ENCODE measurements at regions not wholly inside any gene's neighbourhood (a gene's known extent, or its start where the extent isn't known, plus 50 kb on each side); places are given as distances from the start of the nearest gene placed in this dataset.
A peak's percentile ranks its signal among the peaks of the same experiment; 100 is the strongest.

- no peak overlapping the region for H3K4me3 ChIP-seq (ENCODE audit: insufficient read depth, low read length)
- no peak overlapping the region for H2AFZ ChIP-seq (ENCODE audit: low read length)
- no peaks in the 10 kb centered on the region for H3K79me2 ChIP-seq (ENCODE audit: insufficient read depth, low read length)
- no peak overlapping the region for H3K27ac ChIP-seq (ENCODE audit: low read depth, low read length)
- H3K4me2 ChIP-seq (ENCODE audit: insufficient read depth, low read length): no peak overlapping the region
- no peak for DNase-seq (ENCODE audit: insufficient read length, low spot score, missing footprints)
- H4K20me1 ChIP-seq (ENCODE audit: insufficient read depth, low read length): no peaks in the 10 kb centered on the region
- no peaks in the 10 kb centered on the region for H3K9me3 ChIP-seq (ENCODE audit: low read depth, low read length)
- H3K36me3 ChIP-seq (ENCODE audit: insufficient read depth, low read length): no peaks in the 10 kb centered on the region
- no peak for TF ChIP-seq CTCF (IDR thresholded peaks at IDR 0.05; ENCODE audit: extremely low read depth, low read depth, low read length)
- H3K4me1 ChIP-seq (ENCODE audit: insufficient read depth, low read length): no peaks in the 10 kb centered on the region
- no peaks in the 10 kb centered on the region for H3K27me3 ChIP-seq (ENCODE audit: insufficient read depth, low read length)
These were observed 128.0 kb downstream of the KIF20B start for GRCh38 chr10:89829262-89829886.

- H3K4me1 ChIP-seq (ENCODE audit: insufficient read depth, low read length): no peaks in the 10 kb centered on the region
- H4K20me1 ChIP-seq (ENCODE audit: insufficient read depth, low read length): no peaks in the 10 kb centered on the region
- TF ChIP-seq CTCF (IDR thresholded peaks at IDR 0.05; ENCODE audit: extremely low read depth, low read depth, low read length): no peak
- no peak overlapping the region for H3K4me2 ChIP-seq (ENCODE audit: insufficient read depth, low read length)
- H3K27me3 ChIP-seq (ENCODE audit: insufficient read depth, low read length): no peaks in the 10 kb centered on the region
- no peak overlapping the region for H3K27ac ChIP-seq (ENCODE audit: low read depth, low read length)
- H3K79me2 ChIP-seq (ENCODE audit: insufficient read depth, low read length): no peaks in the 10 kb centered on the region
- no peak overlapping the region for H3K4me3 ChIP-seq (ENCODE audit: insufficient read depth, low read length)
- H3K36me3 ChIP-seq (ENCODE audit: insufficient read depth, low read length): no peaks in the 10 kb centered on the region
- DNase-seq (ENCODE audit: insufficient read length, low spot score, missing footprints): no peak
- H2AFZ ChIP-seq (ENCODE audit: low read length): peak overlapping the region; percentile 25
- no peaks in the 10 kb centered on the region for H3K9me3 ChIP-seq (ENCODE audit: low read depth, low read length)
These were observed 128.5 kb downstream of the KIF20B start for GRCh38 chr10:89829887-89830269.

- H4K20me1 ChIP-seq (ENCODE audit: insufficient read depth, low read length): no peaks in the 10 kb centered on the region
- no peaks in the 10 kb centered on the region for H3K9me3 ChIP-seq (ENCODE audit: low read depth, low read length)
- H2AFZ ChIP-seq (ENCODE audit: low read length): no peak overlapping the region
- H3K27me3 ChIP-seq (ENCODE audit: insufficient read depth, low read length): no peaks in the 10 kb centered on the region
- no peaks in the 10 kb centered on the region for H3K4me1 ChIP-seq (ENCODE audit: insufficient read depth, low read length)
- no peak for DNase-seq (ENCODE audit: insufficient read length, low spot score, missing footprints)
- H3K27ac ChIP-seq (ENCODE audit: low read depth, low read length): no peak overlapping the region
- no peak overlapping the region for H3K4me3 ChIP-seq (ENCODE audit: insufficient read depth, low read length)
- no peak for TF ChIP-seq CTCF (IDR thresholded peaks at IDR 0.05; ENCODE audit: extremely low read depth, low read depth, low read length)
- no peaks in the 10 kb centered on the region for H3K79me2 ChIP-seq (ENCODE audit: insufficient read depth, low read length)
- H3K4me2 ChIP-seq (ENCODE audit: insufficient read depth, low read length): no peak overlapping the region
- no peaks in the 10 kb centered on the region for H3K36me3 ChIP-seq (ENCODE audit: insufficient read depth, low read length)
These were observed 129.2 kb downstream of the KIF20B start for GRCh38 chr10:89830624-89831023.

GRCh38 chr10:89836840-89837164 lies 135.4 kb downstream of the KIF20B start:
- H2AFZ ChIP-seq (ENCODE audit: low read length): peak overlapping the region; percentile 90
- H3K4me2 ChIP-seq (ENCODE audit: insufficient read depth, low read length): peak overlapping the region; percentile 90
- H4K20me1 ChIP-seq (ENCODE audit: insufficient read depth, low read length): no peaks in the 10 kb centered on the region
- H3K79me2 ChIP-seq (ENCODE audit: insufficient read depth, low read length): no peaks in the 10 kb centered on the region
- TF ChIP-seq CTCF (IDR thresholded peaks at IDR 0.05; ENCODE audit: extremely low read depth, low read depth, low read length): no peak
- peak; percentile 22 for DNase-seq (ENCODE audit: insufficient read length, low spot score, missing footprints)
- H3K4me3 ChIP-seq (ENCODE audit: insufficient read depth, low read length): peak overlapping the region; percentile 76
- no peaks in the 10 kb centered on the region for H3K4me1 ChIP-seq (ENCODE audit: insufficient read depth, low read length)
- H3K9me3 ChIP-seq (ENCODE audit: low read depth, low read length): no peaks in the 10 kb centered on the region
- no peaks in the 10 kb centered on the region for H3K36me3 ChIP-seq (ENCODE audit: insufficient read depth, low read length)
- peaks cover 10% of the 10 kb centered on the region for H3K27me3 ChIP-seq (ENCODE audit: insufficient read depth, low read length)
- H3K27ac ChIP-seq (ENCODE audit: low read depth, low read length): no peak overlapping the region
